ES-I3 (cell line): ENCODE measurements at regions not wholly inside any gene's neighbourhood (a gene's known extent, or its start where the extent isn't known, plus 50 kb on each side); places are given as distances from the start of the nearest gene placed in this dataset.
"Not testable (repeated sequence)": the region's sequence is repeated elsewhere in the genome, so short reads cannot be mapped to it uniquely, and the experiment has no call there.

ENCODE experiments used
- H3K36me3 ChIP-seq: 2 replicates; pipeline ENCODE4 v1.6.1; 2013; ENCODE audit warnings: mild to moderate bottlenecking, low read length, control low read depth, moderate library complexity; ENCODE audit not compliant: insufficient read depth
- H3K4me1 ChIP-seq: 2 replicates; pipeline ENCODE4 v1.6.1; 2013; ENCODE audit warnings: mild to moderate bottlenecking, control low read depth, low read length; ENCODE audit not compliant: insufficient read depth
- H3K9ac ChIP-seq: 2 replicates; pipeline ENCODE4 v1.6.1; 2013; ENCODE audit warnings: low read depth, mild to moderate bottlenecking, low read length, moderate library complexity
- H3K9me3 ChIP-seq: 2 replicates; pipeline ENCODE4 v1.6.1; 2013; ENCODE audit warnings: mild to moderate bottlenecking, low read length, moderate library complexity; ENCODE audit not compliant: control insufficient read depth, insufficient read depth

GRCh38 chr1:224012807-224013434, 101.0 kb upstream of the FBXO28 start:
- H3K36me3 ChIP-seq, H3K9ac ChIP-seq, H3K4me1 ChIP-seq: not testable (repeated sequence)
- peaks cover 19% of the 10 kb centered on the region for H3K9me3 ChIP-seq

GRCh38 chr1:224012162-224012561, 101.7 kb upstream of the FBXO28 start:
- peaks cover 21% of the 10 kb centered on the region for H3K9me3 ChIP-seq
- H3K36me3 ChIP-seq, H3K4me1 ChIP-seq, H3K9ac ChIP-seq: not testable (repeated sequence)

GRCh38 chr1:224011751-224012150, 102.2 kb upstream of the FBXO28 start:
- H3K9me3 ChIP-seq, result peaks cover 22% of the 10 kb centered on the region
- H3K36me3 ChIP-seq, H3K4me1 ChIP-seq, H3K9ac ChIP-seq: not testable (repeated sequence)

- not testable (repeated sequence) for H3K4me1 ChIP-seq, H3K9ac ChIP-seq, H3K36me3 ChIP-seq
- peaks cover 22% of the 10 kb centered on the region for H3K9me3 ChIP-seq
These were observed 102.8 kb upstream of the FBXO28 start for GRCh38 chr1:224011153-224011552.

GRCh38 chr1:224005973-224006372, 107.9 kb upstream of the FBXO28 start:
- not testable (repeated sequence) for H3K4me1 ChIP-seq, H3K9ac ChIP-seq, H3K36me3 ChIP-seq
- peaks cover 14% of the 10 kb centered on the region for H3K9me3 ChIP-seq

GRCh38 chr1:224004552-224005315, 109.2 kb upstream of the FBXO28 start:
- not testable (repeated sequence) for H3K36me3 ChIP-seq, H3K4me1 ChIP-seq, H3K9ac ChIP-seq
- peaks cover 14% of the 10 kb centered on the region for H3K9me3 ChIP-seq

- peaks cover 13% of the 10 kb centered on the region for H3K9me3 ChIP-seq
- not testable (repeated sequence) for H3K4me1 ChIP-seq, H3K9ac ChIP-seq, H3K36me3 ChIP-seq
These were observed 110.0 kb upstream of the FBXO28 start for GRCh38 chr1:224003896-224004295.

GRCh38 chr1:224001757-224002156, 112.2 kb upstream of the FBXO28 start:
- not testable (repeated sequence) for H3K36me3 ChIP-seq, H3K9ac ChIP-seq, H3K9me3 ChIP-seq, H3K4me1 ChIP-seq

GRCh38 chr1:223999761-224000160, 114.2 kb upstream of the FBXO28 start:
- H3K9me3 ChIP-seq, H3K4me1 ChIP-seq, H3K9ac ChIP-seq, H3K36me3 ChIP-seq: not testable (repeated sequence)

GRCh38 chr1:223998676-223999455, 115.0 kb upstream of the FBXO28 start:
- not testable (repeated sequence) for H3K9me3 ChIP-seq, H3K9ac ChIP-seq, H3K36me3 ChIP-seq, H3K4me1 ChIP-seq

- not testable (repeated sequence) for H3K9me3 ChIP-seq, H3K4me1 ChIP-seq, H3K9ac ChIP-seq, H3K36me3 ChIP-seq
These were observed 117.5 kb upstream of the FBXO28 start for GRCh38 chr1:223996376-223996775.

GRCh38 chr1:223992456-223993246, 121.3 kb upstream of the FBXO28 start:
- not testable (repeated sequence) for H3K36me3 ChIP-seq, H3K9me3 ChIP-seq, H3K4me1 ChIP-seq
- H3K9ac ChIP-seq, result peak overlapping the region; percentile 61; the same call in 1 of the 2 replicates

- H3K4me1 ChIP-seq, H3K36me3 ChIP-seq, H3K9me3 ChIP-seq, H3K9ac ChIP-seq: not testable (repeated sequence)
These were observed 122.5 kb upstream of the FBXO28 start for GRCh38 chr1:223991297-223991857.

- not testable (repeated sequence) for H3K9ac ChIP-seq, H3K9me3 ChIP-seq
These were observed 116.2 kb upstream of the TP53BP2 start for GRCh38 chr1:223961985-223962384.

More at GRCh38 chr1:223961985-223962384, 116.2 kb upstream of the TP53BP2 start:
- not testable (repeated sequence) for H3K4me1 ChIP-seq, H3K36me3 ChIP-seq
